Panc1 (cell line): ENCODE measurements at regions not wholly inside any gene's neighbourhood (a gene's known extent, or its start where the extent isn't known, plus 50 kb on each side); places are given as distances from the start of the nearest gene placed in this dataset.

Experiments
- ATAC-seq: fragments of 200-7000 bp; cut with Tn5 transposase; 2 replicates; pipeline ENCODE4 v1.9.1; 2020; ENCODE audit warnings: mild to moderate bottlenecking, moderate library complexity
- BruUV-seq: library from RNA; stranded (reverse); fragments of 400-500 nt; replicated peaks from 2 replicates; lab custom pipeline; 2021; lab: Mats Ljungman, UMichigan
- CTCF ChIA-PET: fragments of 300-600 bp; sonication (Branson Sonifier 250); formaldehyde crosslinking; loops from one replicate; lab custom pipeline; 2022; ENCODE audit warnings: antibody characterized with exemption; lab: Charles Lee
- POLR2A ChIA-PET: fragments of 300-600 bp; sonication (Branson Sonifier 250); formaldehyde crosslinking; loops from one replicate; lab custom pipeline; 2022; ENCODE audit warnings: antibody characterized with exemption; lab: Charles Lee
- DNase-seq: peaks from one replicate; pipeline ENCODE4 v3.0.0-alpha.2; 2010; ENCODE audit warnings: low read depth, low spot score
- H3K27ac ChIP-seq: 2 replicates; pipeline ENCODE4 v1.5.1; 2011; ENCODE audit warnings: mild to moderate bottlenecking, low read length, inconsistent platforms
- H3K27me3 ChIP-seq: fragments of 200-500 bp; sonication (Bioruptor generic); 2 replicates; pipeline ENCODE4 v1.6.0; 2014; ENCODE audit warnings: low read length, inconsistent platforms; ENCODE audit not compliant: control insufficient read depth, insufficient read depth
- H3K36me3 ChIP-seq: fragments of 200-500 bp; sonication (Bioruptor generic); 2 replicates; pipeline ENCODE4 v1.5.1; 2014; ENCODE audit warnings: inconsistent platforms, mild to moderate bottlenecking, low read length, moderate library complexity; ENCODE audit not compliant: control insufficient read depth, insufficient read depth
- H3K4me1 ChIP-seq: 2 replicates; pipeline ENCODE4 v1.5.1; 2011; ENCODE audit warnings: inconsistent platforms, mild to moderate bottlenecking, low read length, moderate library complexity; ENCODE audit not compliant: control insufficient read depth, insufficient read depth
- H3K4me3 ChIP-seq, 2 experiments: 2 replicates each; pipeline ENCODE4 v1.5.1; 2011 to 2012; ENCODE audit warnings: low read depth in 2 of 2, low read length in 2 of 2, mild to moderate bottlenecking in 2 of 2, inconsistent platforms in 1 of 2, moderate library complexity in 1 of 2
- H3K9me3 ChIP-seq: fragments of 200-500 bp; sonication (Bioruptor generic); 2 replicates; pipeline ENCODE4 v1.5.1; 2014; ENCODE audit warnings: low read depth, mild to moderate bottlenecking, inconsistent platforms, low read length, moderate library complexity; ENCODE audit not compliant: control insufficient read depth, insufficient read depth
- REST ChIP-seq, 2 experiments: IDR thresholded peaks; 2 replicates each; pipeline ENCODE4 v1.6.1; 2011 to 2012; ENCODE audit warnings: low read depth in 2 of 2, control low read depth in 1 of 2, low read length in 1 of 2, mild to moderate bottlenecking in 1 of 2, moderate library complexity in 1 of 2; ENCODE audit not compliant: insufficient read depth in 1 of 2
- SIN3A ChIP-seq: IDR thresholded peaks from 2 replicates; pipeline ENCODE4 v1.6.1; 2012; ENCODE audit warnings: low read depth, mild to moderate bottlenecking, low read length, moderate library complexity, borderline replicate concordance; ENCODE audit not compliant: insufficient read depth
- TCF7L2 ChIP-seq: IDR thresholded peaks from 2 replicates; pipeline ENCODE4 v1.6.1; 2011; ENCODE audit warnings: mild to moderate bottlenecking, low read depth, low read length, inconsistent platforms
- in situ Hi-C: cut with HindIII; loops from 2 replicates; pipeline ENCODE4 v1.10.0; 2016; ENCODE audit warnings: low sequenced_read_pairs, low pct_unique_long_range_greater_than_20kb
- intact Hi-C: fragments of 100-400 bp; cut with micrococcal nuclease; formaldehyde crosslinking; loops from one replicate; pipeline ENCODE4 v1.10.0; 2022; ENCODE audit not compliant: unreplicated experiment
- TF ChIP-seq, protein P1 (sequence below): fragments of 450-650 bp; IDR thresholded peaks from 2 replicates; pipeline ENCODE4 v1.5.1; 2017; ENCODE audit warnings: mild to moderate bottlenecking

DNA sequence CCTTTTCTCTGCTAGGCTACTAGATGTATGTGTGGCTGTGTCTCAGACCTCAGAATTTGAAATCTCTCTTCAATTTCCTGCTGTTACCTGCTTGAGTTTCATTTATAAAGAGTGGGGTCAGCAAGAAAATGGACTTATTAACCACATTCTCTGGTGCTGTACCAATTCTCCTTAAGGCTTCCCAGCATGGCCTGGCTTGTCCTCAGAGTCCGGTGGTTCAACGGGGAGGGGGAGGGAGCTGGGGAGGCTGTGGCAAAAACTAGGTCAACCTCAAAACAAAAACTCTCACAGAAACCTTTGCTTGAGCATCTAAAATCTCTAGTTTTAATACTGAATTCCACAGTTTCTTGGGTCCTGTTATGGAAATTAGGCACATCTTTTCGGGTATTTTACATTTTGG, 389.1 kb upstream of the COBL start:
- Histone ChIP-seq H3K27ac (no peak overlapping the region), H3K4me1 (no peaks in the 10 kb centered on the region), H3K4me3 (no peak overlapping the region), H3K27me3 (no peaks in the 10 kb centered on the region), H3K36me3 (no peaks in the 10 kb centered on the region), H3K9me3 (no peaks in the 10 kb centered on the region)
- ATAC-seq (no peak), DNase-seq (no peak)
- POLR2A ChIA-PET = no interaction called here
- in situ Hi-C loops = no loop called here
- intact Hi-C loops = no loop called here
- CTCF ChIA-PET = no interaction called here
- BruUV-seq = no TSS peak
- TF ChIP-seq TCF7L2 (no peak), REST (IDR thresholded peaks at IDR 0.05; ENCODE audit: insufficient read depth in 1 of 2, low read depth in 2 of 2, low read length in 1 of 2) (no peak)
- TF ChIP-seq, protein P1, sequence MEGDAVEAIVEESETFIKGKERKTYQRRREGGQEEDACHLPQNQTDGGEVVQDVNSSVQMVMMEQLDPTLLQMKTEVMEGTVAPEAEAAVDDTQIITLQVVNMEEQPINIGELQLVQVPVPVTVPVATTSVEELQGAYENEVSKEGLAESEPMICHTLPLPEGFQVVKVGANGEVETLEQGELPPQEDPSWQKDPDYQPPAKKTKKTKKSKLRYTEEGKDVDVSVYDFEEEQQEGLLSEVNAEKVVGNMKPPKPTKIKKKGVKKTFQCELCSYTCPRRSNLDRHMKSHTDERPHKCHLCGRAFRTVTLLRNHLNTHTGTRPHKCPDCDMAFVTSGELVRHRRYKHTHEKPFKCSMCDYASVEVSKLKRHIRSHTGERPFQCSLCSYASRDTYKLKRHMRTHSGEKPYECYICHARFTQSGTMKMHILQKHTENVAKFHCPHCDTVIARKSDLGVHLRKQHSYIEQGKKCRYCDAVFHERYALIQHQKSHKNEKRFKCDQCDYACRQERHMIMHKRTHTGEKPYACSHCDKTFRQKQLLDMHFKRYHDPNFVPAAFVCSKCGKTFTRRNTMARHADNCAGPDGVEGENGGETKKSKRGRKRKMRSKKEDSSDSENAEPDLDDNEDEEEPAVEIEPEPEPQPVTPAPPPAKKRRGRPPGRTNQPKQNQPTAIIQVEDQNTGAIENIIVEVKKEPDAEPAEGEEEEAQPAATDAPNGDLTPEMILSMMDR = no peak

- DNase-seq (no peak), ATAC-seq (no peak)
- Histone ChIP-seq H3K4me3 (no peak overlapping the region), H3K36me3 (no peaks in the 10 kb centered on the region), H3K9me3 (no peaks in the 10 kb centered on the region), H3K4me1 (no peaks in the 10 kb centered on the region), H3K27ac (no peak overlapping the region), H3K27me3 (no peaks in the 10 kb centered on the region)
- no peak for TF ChIP-seq TCF7L2
- TF ChIP-seq SIN3A = no peak
- no peak for TF ChIP-seq REST (IDR thresholded peaks at IDR 0.05; ENCODE audit: insufficient read depth in 1 of 2, low read depth in 2 of 2, low read length in 1 of 2)
- intact Hi-C loops = no loop called here
- POLR2A ChIA-PET = no interaction called here
- BruUV-seq = no TSS peak
- CTCF ChIA-PET = no interaction called here
- in situ Hi-C loops = no loop called here
Measured at GRCh38 chr7:51702673-51703072, 386.1 kb upstream of the COBL start.
